PC-9 (cell line): ENCODE measurements at regions not wholly inside any gene's neighbourhood (a gene's known extent, or its start where the extent isn't known, plus 50 kb on each side); places are given as distances from the start of the nearest gene placed in this dataset.

Experiments used
- BruUV-seq: library from RNA; stranded (reverse); fragments of 400-500 nt; replicated peaks from 2 replicates; lab custom pipeline; 2021; lab: Mats Ljungman, UMichigan
- CTCF ChIA-PET: fragments of 300-600 bp; sonication (Branson Sonifier 250); formaldehyde crosslinking; loops from one replicate; lab custom pipeline; 2022; ENCODE audit warnings: antibody characterized with exemption; lab: Charles Lee
- POLR2A ChIA-PET: fragments of 300-600 bp; sonication (Branson Sonifier 250); formaldehyde crosslinking; loops from one replicate; lab custom pipeline; 2022; ENCODE audit warnings: antibody characterized with exemption; ENCODE audit not compliant: unreplicated experiment; lab: Charles Lee
- DNase-seq, 2 experiments: peaks; one replicate each; pipeline versions ENCODE4 v3.0.0 to v3.0.0-alpha.2; 2015 to 2022; ENCODE audit warnings: mixed read lengths in 1 of 2
- H2AFZ ChIP-seq: fragments of 200-600 bp; sonication (generic); 2 replicates; pipeline ENCODE4 v1.8.1; 2017; ENCODE audit warnings: antibody characterized with exemption
- H3F3A ChIP-seq: fragments of 200-600 bp; sonication (generic); 2 replicates; pipeline ENCODE4 v1.8.1; 2017; ENCODE audit warnings: antibody characterized with exemption, mild to moderate bottlenecking, low read depth; ENCODE audit not compliant: insufficient read depth
- H3K27ac ChIP-seq: fragments of 200-600 bp; sonication (generic); 2 replicates; pipeline ENCODE4 v1.6.1; 2016; ENCODE audit warnings: mixed run types
- H3K27me3 ChIP-seq: fragments of 200-600 bp; sonication (generic); 2 replicates; pipeline ENCODE4 v1.6.1; 2016; ENCODE audit warnings: low read depth, mixed run types; ENCODE audit not compliant: insufficient read depth
- H3K36me3 ChIP-seq: fragments of 200-600 bp; sonication (generic); 2 replicates; pipeline ENCODE4 v1.6.1; 2016; ENCODE audit warnings: low read depth, mixed run types
- H3K4me1 ChIP-seq: fragments of 200-600 bp; sonication (generic); replicated peaks from 2 replicates; pipeline ENCODE4 v1.6.1; 2016; ENCODE audit warnings: mixed run types; ENCODE audit not compliant: insufficient read depth
- H3K4me2 ChIP-seq: fragments of 200-600 bp; sonication (generic); 2 replicates; pipeline ENCODE4 v1.6.1; 2017; ENCODE audit warnings: mixed run types
- H3K4me3 ChIP-seq: fragments of 200-600 bp; sonication (generic); 2 replicates; pipeline ENCODE4 v1.6.1; 2016; ENCODE audit warnings: mixed run types
- H3K79me2 ChIP-seq: fragments of 200-600 bp; sonication (generic); 2 replicates; pipeline ENCODE4 v1.6.1; 2017; ENCODE audit warnings: low read depth, mixed run types
- H3K9me2 ChIP-seq: fragments of 200-600 bp; sonication (generic); 2 replicates; pipeline ENCODE4 v1.8.1; 2017; ENCODE audit warnings: mild to moderate bottlenecking; ENCODE audit not compliant: insufficient read depth
- H3K9me3 ChIP-seq: fragments of 200-600 bp; sonication (generic); 2 replicates; pipeline ENCODE4 v1.8.1; 2016; ENCODE audit warnings: low read depth; ENCODE audit not compliant: insufficient read depth
- H4K20me1 ChIP-seq: fragments of 200-600 bp; sonication (generic); 2 replicates; pipeline ENCODE4 v1.8.1; 2017; ENCODE audit not compliant: insufficient read depth
- CTCF ChIP-seq: fragments of 200-600 bp; sonication (generic); conservative IDR thresholded peaks from 2 replicates; pipeline ENCODE4 v1.6.1; 2017; ENCODE audit warnings: mixed run types, antibody characterized with exemption, mild to moderate bottlenecking, moderate library complexity
- EZH2 ChIP-seq: fragments of 200-600 bp; sonication (generic); IDR thresholded peaks from 2 replicates; pipeline ENCODE4 v1.8.0; 2017; ENCODE audit warnings: antibody characterized with exemption, low read depth
- intact Hi-C: fragments of 100-400 bp; cut with micrococcal nuclease; formaldehyde crosslinking; loops from one replicate; pipeline ENCODE4 v1.10.0; 2022; ENCODE audit not compliant: unreplicated experiment

GRCh38 chr5:167208911-167209310, 1082.5 kb upstream of the WWC1 start:
- POLR2A ChIA-PET, result interaction anchor here (0.6 to 0.7 kb wide), 2 partner anchors 30 to 216 kb away, joined by 4 to 7 read pairs; no protein-coding TSS in a partner anchor
- Histone ChIP-seq H2AFZ (no peak overlapping the region), H3K79me2 (no peaks in the 10 kb centered on the region), H3K27me3 (no peaks in the 10 kb centered on the region), H4K20me1 (no peaks in the 10 kb centered on the region), H3F3A (no peaks in the 10 kb centered on the region), H3K9me3 (no peaks in the 10 kb centered on the region; the same call in 1 of the 2 replicates), H3K4me3 (no peak overlapping the region), H3K27ac (no peak overlapping the region), H3K4me2 (no peak overlapping the region), H3K4me1 (no peaks in the 10 kb centered on the region), H3K36me3 (no peaks in the 10 kb centered on the region), H3K9me2 (no peaks in the 10 kb centered on the region)
- intact Hi-C loops, result loop anchor here (1.0 kb wide), 1 partner anchor 86 kb away; no protein-coding TSS in a partner anchor
- TF ChIP-seq CTCF (no peak), EZH2 (no peak)
- DNase-seq, result peak in 1 of 2 experiments; percentile 52
- no TSS peak for BruUV-seq
- CTCF ChIA-PET, result no interaction called here

GRCh38 chr5:167217097-167217743, 1074.2 kb upstream of the WWC1 start:
- no peak overlapping the region for H3K27ac ChIP-seq
- ChIA-PET CTCF (interaction anchor here (0.7 kb wide), 1 partner anchor 90 kb away, joined by 4 read pairs; no protein-coding TSS in a partner anchor), POLR2A (no interaction called here)
- DNase-seq, result no peak
- no TSS peak for BruUV-seq
- no peaks in the 10 kb centered on the region for H3K27me3 ChIP-seq
- no peaks in the 10 kb centered on the region for H3K79me2 ChIP-seq
- no peaks in the 10 kb centered on the region for H3K9me3 ChIP-seq
- H3K4me2 ChIP-seq, result no peak overlapping the region
- H3F3A ChIP-seq, result no peaks in the 10 kb centered on the region
- no peaks in the 10 kb centered on the region for H4K20me1 ChIP-seq
- no peaks in the 10 kb centered on the region for H3K4me1 ChIP-seq
- TF ChIP-seq CTCF (0 out of 2 replicates have a peak, but pooled peaks have one; percentile 18), EZH2 (no peak)
- no peaks in the 10 kb centered on the region for H3K9me2 ChIP-seq
- H3K36me3 ChIP-seq, result no peaks in the 10 kb centered on the region
- no peak overlapping the region for H2AFZ ChIP-seq
- intact Hi-C loops, result no loop called here
- no peak overlapping the region for H3K4me3 ChIP-seq

GRCh38 chr5:167219298-167219697, 1072.1 kb upstream of the WWC1 start:
- CTCF ChIA-PET, result no interaction called here
- POLR2A ChIA-PET, result no interaction called here
- intact Hi-C loops, result no loop called here

More at GRCh38 chr5:167219298-167219697, 1072.1 kb upstream of the WWC1 start:
- H3K36me3 ChIP-seq, result no peaks in the 10 kb centered on the region
- no peak for TF ChIP-seq EZH2
- TF ChIP-seq CTCF, result no peak
- no peak overlapping the region for H3K27ac ChIP-seq
- H3K4me1 ChIP-seq, result no peaks in the 10 kb centered on the region
- no peaks in the 10 kb centered on the region for H3K79me2 ChIP-seq
- no peak for DNase-seq
- no peaks in the 10 kb centered on the region for H3K9me3 ChIP-seq
- no peak overlapping the region for H3K4me2 ChIP-seq
- no peaks in the 10 kb centered on the region for H3F3A ChIP-seq
- no peaks in the 10 kb centered on the region for H3K9me2 ChIP-seq
- H3K4me3 ChIP-seq, result no peak overlapping the region
- no TSS peak for BruUV-seq
- no peaks in the 10 kb centered on the region for H3K27me3 ChIP-seq
- no peaks in the 10 kb centered on the region for H4K20me1 ChIP-seq
- H2AFZ ChIP-seq, result no peak overlapping the region
